Left lung (tissue), 4 donors: ENCODE measurements at regions not wholly inside any gene's neighbourhood (a gene's known extent, or its start where the extent isn't known, plus 50 kb on each side); places are given as distances from the start of the nearest gene placed in this dataset.
A peak's percentile ranks its signal among the peaks of the same experiment; 100 is the strongest.

Source experiments
- ATAC-seq: fragments of 200-7000 bp; cut with Tn5 transposase; one replicate; pipeline ENCODE4 v1.9.1; 2020; ENCODE audit warnings: moderate library complexity
- DNase-seq, 4 donors: peaks; one replicate each; pipeline ENCODE4 v3.0.0-alpha.2; 2013 to 2020
- H3K27ac ChIP-seq, 2 donors: fragments of 200-600 bp; sonication (generic) in 1 of 2; one replicate each; pipeline versions ENCODE4 v1.5.0 to v1.8.0; 2020 to 2021
- H3K27me3 ChIP-seq, 2 donors: fragments of 200-600 bp; sonication (generic) in 1 of 2; one replicate each; pipeline versions ENCODE4 v1.5.0 to v1.8.0; 2020 to 2021
- H3K36me3 ChIP-seq, 2 donors: fragments of 200-600 bp; sonication (generic) in 1 of 2; one replicate each; pipeline versions ENCODE4 v1.5.0 to v1.8.0; 2020 to 2021
- H3K4me1 ChIP-seq, 2 donors: fragments of 200-600 bp; one replicate each; pipeline ENCODE4 v1.8.0; 2021
- H3K4me3 ChIP-seq, 2 donors: fragments of 200-600 bp; sonication (generic) in 1 of 2; one replicate each; pipeline versions ENCODE4 v1.5.0 to v1.8.0; 2020 to 2021; ENCODE audit warnings: mild to moderate bottlenecking in 1 of 2
- H3K9me3 ChIP-seq, 2 donors: fragments of 200-600 bp; sonication (generic) in 1 of 2; one replicate each; pipeline versions ENCODE4 v1.5.0 to v1.8.0; 2020 to 2021
- intact Hi-C, 2 donors: fragments of 100-400 bp; cut with DNase I; formaldehyde crosslinking; loops; one replicate each; pipeline versions ENCODE4 v1.11.2 to v1.14.2; 2022
- TF ChIP-seq, protein P1 (sequence below), 2 donors: fragments of 200-600 bp; sonication (generic) in 1 of 2; IDR thresholded peaks; one replicate each; pipeline versions ENCODE4 v1.5.0 to v1.8.0; 2021; ENCODE audit warnings: antibody characterized with exemption in 2 of 2
- donor health status: DM: no; HTN: yes; CAD: no.
- donor health status: DM: no; HTN: no; CAD: no.

- intact Hi-C loops, result no loop called here
- DNase-seq (no peak), ATAC-seq (no peak)
- TF ChIP-seq, protein P1, sequence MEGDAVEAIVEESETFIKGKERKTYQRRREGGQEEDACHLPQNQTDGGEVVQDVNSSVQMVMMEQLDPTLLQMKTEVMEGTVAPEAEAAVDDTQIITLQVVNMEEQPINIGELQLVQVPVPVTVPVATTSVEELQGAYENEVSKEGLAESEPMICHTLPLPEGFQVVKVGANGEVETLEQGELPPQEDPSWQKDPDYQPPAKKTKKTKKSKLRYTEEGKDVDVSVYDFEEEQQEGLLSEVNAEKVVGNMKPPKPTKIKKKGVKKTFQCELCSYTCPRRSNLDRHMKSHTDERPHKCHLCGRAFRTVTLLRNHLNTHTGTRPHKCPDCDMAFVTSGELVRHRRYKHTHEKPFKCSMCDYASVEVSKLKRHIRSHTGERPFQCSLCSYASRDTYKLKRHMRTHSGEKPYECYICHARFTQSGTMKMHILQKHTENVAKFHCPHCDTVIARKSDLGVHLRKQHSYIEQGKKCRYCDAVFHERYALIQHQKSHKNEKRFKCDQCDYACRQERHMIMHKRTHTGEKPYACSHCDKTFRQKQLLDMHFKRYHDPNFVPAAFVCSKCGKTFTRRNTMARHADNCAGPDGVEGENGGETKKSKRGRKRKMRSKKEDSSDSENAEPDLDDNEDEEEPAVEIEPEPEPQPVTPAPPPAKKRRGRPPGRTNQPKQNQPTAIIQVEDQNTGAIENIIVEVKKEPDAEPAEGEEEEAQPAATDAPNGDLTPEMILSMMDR (IDR thresholded peaks at IDR 0.05), result no peak
- no peaks in the 10 kb centered on the region for H3K9me3 ChIP-seq
- H3K27ac ChIP-seq, result no peak overlapping the region
- H3K36me3 ChIP-seq, result no peaks in the 10 kb centered on the region
- H3K4me3 ChIP-seq, result no peak overlapping the region
- no peaks in the 10 kb centered on the region for H3K27me3 ChIP-seq
- no peaks in the 10 kb centered on the region for H3K4me1 ChIP-seq
Measured at GRCh38 chr2:35688309-35688708, 667.3 kb upstream of the CRIM1 start.

- no peaks in the 10 kb centered on the region for H3K36me3 ChIP-seq
- ATAC-seq (no peak), DNase-seq (no peak)
- no peak overlapping the region for H3K4me3 ChIP-seq
- H3K27ac ChIP-seq, result no peak overlapping the region
- TF ChIP-seq, protein P1 (IDR thresholded peaks at IDR 0.05), result no peak
- peaks cover 0 to 5% of the 10 kb centered on the region in 2 donors for H3K9me3 ChIP-seq
- no peaks in the 10 kb centered on the region for H3K4me1 ChIP-seq
- no peaks in the 10 kb centered on the region for H3K27me3 ChIP-seq
- intact Hi-C loops, result no loop called here
Measured at GRCh38 chr2:35651688-35652323, 703.8 kb upstream of the CRIM1 start.

DNA sequence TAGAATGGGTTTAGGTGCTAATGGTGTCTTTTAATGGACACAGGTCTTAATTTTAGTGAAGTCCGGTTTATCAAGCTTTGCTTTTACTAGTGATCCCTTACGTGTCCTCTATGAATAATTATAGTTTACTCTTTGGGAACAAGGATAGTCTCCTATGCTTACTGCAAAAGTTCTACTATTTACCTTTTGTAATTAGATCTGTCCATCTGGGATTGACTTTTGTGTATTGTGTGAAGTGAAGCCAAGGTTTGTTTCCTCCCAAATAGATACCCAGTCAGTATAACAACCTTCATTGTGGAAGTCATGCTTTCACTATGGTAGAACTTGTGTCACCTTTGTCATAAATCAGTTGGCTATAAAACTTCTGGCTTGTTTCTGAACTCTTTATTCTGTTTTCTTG is 740.9 kb upstream of the CRIM1 start:
- no peaks in the 10 kb centered on the region for H3K9me3 ChIP-seq
- H3K4me1 ChIP-seq, result no peaks in the 10 kb centered on the region
- H3K27ac ChIP-seq, result no peak overlapping the region
- H3K36me3 ChIP-seq, result no peaks in the 10 kb centered on the region
- intact Hi-C loops, result no loop called here
- TF ChIP-seq, protein P1 (IDR thresholded peaks at IDR 0.05), result no peak
- H3K27me3 ChIP-seq, result no peaks in the 10 kb centered on the region
- ATAC-seq, result no peak
- DNase-seq, result no peak
- no peak overlapping the region for H3K4me3 ChIP-seq

- Histone ChIP-seq H3K36me3 (no peaks in the 10 kb centered on the region), H3K27ac (no peak overlapping the region), H3K27me3 (no peaks in the 10 kb centered on the region), H3K9me3 (no peaks in the 10 kb centered on the region), H3K4me1 (no peaks in the 10 kb centered on the region), H3K4me3 (no peak overlapping the region)
- TF ChIP-seq, protein P1 (IDR thresholded peaks at IDR 0.05), result no peak
- no peak for ATAC-seq
- DNase-seq, result no peak
- intact Hi-C loops, result no loop called here
Measured at GRCh38 chr2:35606394-35606793, 749.2 kb upstream of the CRIM1 start.

DNA sequence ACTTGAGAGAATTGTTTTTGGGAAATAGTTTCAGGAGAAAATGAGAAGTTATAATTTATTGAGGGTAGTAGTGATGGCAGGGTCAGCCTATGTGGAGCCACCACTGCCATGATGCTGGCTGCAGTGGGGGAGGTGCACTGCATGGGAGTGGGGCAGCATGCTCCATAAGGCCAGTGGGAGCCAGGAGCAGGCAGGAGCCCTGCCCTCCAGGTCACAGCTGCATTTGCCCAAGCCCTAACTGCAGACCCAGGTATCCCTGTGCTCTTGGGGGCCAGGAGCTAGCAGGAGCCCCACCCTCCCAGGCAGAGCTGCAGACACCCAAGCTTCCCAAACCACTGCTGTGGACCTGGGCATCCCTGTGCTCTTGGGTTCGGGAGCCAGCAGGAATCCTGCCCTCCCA is 757.3 kb upstream of the CRIM1 start:
- no peaks in the 10 kb centered on the region for H3K4me1 ChIP-seq
- no peak for ATAC-seq
- no peaks in the 10 kb centered on the region for H3K36me3 ChIP-seq
- peak in 1 of 4 donors; percentile 36 for DNase-seq
- peaks cover 0 to 41% of the 10 kb centered on the region in 2 donors for H3K9me3 ChIP-seq
- H3K4me3 ChIP-seq, result no peak overlapping the region
- no peak overlapping the region for H3K27ac ChIP-seq
- TF ChIP-seq, protein P1 (IDR thresholded peaks at IDR 0.05), result no peak
- no peaks in the 10 kb centered on the region for H3K27me3 ChIP-seq
- intact Hi-C loops, result no loop called here
